ENCODE measurements at regions not wholly inside any gene's neighbourhood (a gene's known extent, or its start where the extent isn't known, plus 50 kb on each side); places are given as distances from the start of the nearest gene placed in this dataset.

- TF ChIP-seq EP300 (IDR thresholded peaks at IDR 0.05) (no peak), POLR2A (IDR thresholded peaks at IDR 0.05) (no peak), CTCF (IDR thresholded peaks at IDR 0.05) (no peak)
Observed at GRCh38 chr5:74428876-74429275, 211.7 kb downstream of the ENC1 start.

Data from ovary (tissue), 3 donors.